SK-N-SH (cell line): ENCODE measurements at regions not wholly inside any gene's neighbourhood (a gene's known extent, or its start where the extent isn't known, plus 50 kb on each side); places are given as distances from the start of the nearest gene placed in this dataset.
"Not testable (repeated sequence)": the region's sequence is repeated elsewhere in the genome, so short reads cannot be mapped to it uniquely, and the experiment has no call there.

Experiments used
- CTCF ChIA-PET: fragments of 300-600, 350-600 bp; formaldehyde crosslinking; extraction: SDS; loops from one replicate; lab custom pipeline; 2021; lab: Yijun Ruan, JAX
- POLR2A ChIA-PET: fragments of 350-600 bp; sonication (Branson Sonifier 250); formaldehyde crosslinking; extraction: SDS; loops from one replicate; lab custom pipeline; 2020; ENCODE audit warnings: antibody characterized with exemption, inconsistent platforms; lab: Yijun Ruan, JAX
- DNase-seq: peaks from one replicate; pipeline ENCODE4 v3.0.0; 2012
- H2AFZ ChIP-seq: fragments of 200-600 bp; sonication (generic); 2 replicates; pipeline ENCODE4 v1.8.1; 2016; ENCODE audit warnings: antibody characterized with exemption, mild to moderate bottlenecking, low read depth
- H3F3A ChIP-seq: fragments of 200-600 bp; sonication (generic); replicated peaks from 2 replicates; pipeline ENCODE3; 2016; ENCODE audit warnings: antibody characterized with exemption, mild to moderate bottlenecking; ENCODE audit not compliant: insufficient read depth
- H3K27ac ChIP-seq, 2 experiments: fragments of 200-500 bp in 1 of 2; fragments of 200-600 bp in 1 of 2; sonication (Bioruptor generic) in 1 of 2; sonication (generic), shearing (Covaris generic) in 1 of 2; 2 replicates each; pipeline versions ENCODE4 v1.5.1 to v1.6.1; 2014 to 2016; ENCODE audit warnings: low read depth in 2 of 2, inconsistent platforms in 1 of 2, low read length in 1 of 2, mild to moderate bottlenecking in 1 of 2, mixed read lengths in 1 of 2
- H3K27me3 ChIP-seq: fragments of 200-600 bp; sonication (generic), shearing (Covaris generic); 2 replicates; pipeline ENCODE4 v1.6.1; 2016; ENCODE audit warnings: mixed run types; ENCODE audit not compliant: insufficient read depth
- H3K36me3 ChIP-seq, 2 experiments: fragments of 200-500 bp in 1 of 2; fragments of 200-600 bp in 1 of 2; sonication (Bioruptor generic) in 1 of 2; sonication (generic) in 1 of 2; replicated peaks in 1 of 2; 2 replicates each; pipeline versions ENCODE3 to v1.5.1; 2014 to 2016; ENCODE audit warnings: low read length in 1 of 2, mild to moderate bottlenecking in 1 of 2; ENCODE audit not compliant: insufficient read depth in 2 of 2, control insufficient read depth in 1 of 2
- H3K4me1 ChIP-seq, 2 experiments: fragments of 200-500 bp in 1 of 2; fragments of 200-600 bp in 1 of 2; sonication (Bioruptor generic) in 1 of 2; sonication (generic), shearing (Covaris generic) in 1 of 2; 2 replicates each; pipeline versions ENCODE4 v1.5.1 to v1.6.1; 2014 to 2016; ENCODE audit warnings: low read depth in 1 of 2, low read length in 1 of 2, mixed run types in 1 of 2; ENCODE audit not compliant: insufficient read depth in 2 of 2, control insufficient read depth in 1 of 2
- H3K4me2 ChIP-seq: fragments of 200-600 bp; sonication (generic), shearing (Covaris generic); 2 replicates; pipeline ENCODE4 v1.6.1; 2017; ENCODE audit warnings: mixed run types
- H3K4me3 ChIP-seq, 2 experiments: fragments of 200-500 bp in 1 of 2; fragments of 200-600 bp in 1 of 2; sonication (Bioruptor generic) in 1 of 2; sonication (generic), shearing (Covaris generic) in 1 of 2; 2 replicates each; pipeline versions ENCODE4 v1.5.1 to v1.8.1; 2014 to 2016; ENCODE audit warnings: low read depth in 2 of 2, inconsistent platforms in 1 of 2, low read length in 1 of 2, mild to moderate bottlenecking in 1 of 2, mixed read lengths in 1 of 2, moderate library complexity in 1 of 2
- H3K79me2 ChIP-seq: fragments of 200-600 bp; sonication (generic); 2 replicates; pipeline ENCODE4 v1.8.1; 2017; ENCODE audit warnings: mild to moderate bottlenecking; ENCODE audit not compliant: insufficient read depth
- H3K9ac ChIP-seq: fragments of 200-600 bp; sonication (generic); 2 replicates; pipeline ENCODE4 v1.6.1; 2017; ENCODE audit warnings: mixed run types
- H3K9me2 ChIP-seq: fragments of 200-600 bp; sonication (generic); 2 replicates; pipeline ENCODE4 v1.6.1; 2017; ENCODE audit warnings: mixed run types
- H3K9me3 ChIP-seq: fragments of 200-600 bp; sonication (generic); 2 replicates; pipeline ENCODE4 v1.6.1; 2017; ENCODE audit warnings: mixed run types, mild to moderate bottlenecking, moderate library complexity
- H4K20me1 ChIP-seq: fragments of 200-600 bp; sonication (generic); 2 replicates; pipeline ENCODE4 v1.6.1; 2017; ENCODE audit warnings: mild to moderate bottlenecking, mixed run types; ENCODE audit not compliant: insufficient read depth
- GATA2 ChIP-seq: sonication (generic); formaldehyde crosslinking; IDR thresholded peaks from 2 replicates; pipeline ENCODE4 v1.5.0; 2020; ENCODE audit warnings: mild to moderate bottlenecking, missing genetic modification reagents
- NRF1 ChIP-seq: IDR thresholded peaks from 2 replicates; pipeline ENCODE4 v1.6.1; 2012; ENCODE audit warnings: low read depth, mild to moderate bottlenecking, low read length
- POLR2AphosphoS5 ChIP-seq: IDR thresholded peaks from 2 replicates; pipeline ENCODE4 v1.6.1; 2012; ENCODE audit warnings: low read depth, low read length
- TCF12 ChIP-seq: IDR thresholded peaks from 2 replicates; pipeline ENCODE4 v1.4.0; 2012
- TEAD4 ChIP-seq: IDR thresholded peaks from 2 replicates; pipeline ENCODE4 v1.4.0; 2012; ENCODE audit warnings: mild to moderate bottlenecking, borderline replicate concordance; ENCODE audit not compliant: insufficient read depth
- WGBS: methylation state at CpG from one replicate; pipeline ENCODE4 v1.1.6; 2017; ENCODE audit warnings: low lambda C conversion rate; 5-methylcytosine and 5-hydroxymethylcytosine counted together
- TF ChIP-seq, protein P1 (sequence below): fragments of 150-350 bp; IDR thresholded peaks from 2 replicates; pipeline ENCODE4 v1.6.1; 2017; ENCODE audit warnings: antibody characterized with exemption, low read length, low read depth, borderline replicate concordance
- TF ChIP-seq, protein P2 (sequence below): IDR thresholded peaks from 2 replicates; pipeline ENCODE4 v1.6.1; 2012; ENCODE audit warnings: mild to moderate bottlenecking, low read depth, low read length, moderate library complexity

DNA sequence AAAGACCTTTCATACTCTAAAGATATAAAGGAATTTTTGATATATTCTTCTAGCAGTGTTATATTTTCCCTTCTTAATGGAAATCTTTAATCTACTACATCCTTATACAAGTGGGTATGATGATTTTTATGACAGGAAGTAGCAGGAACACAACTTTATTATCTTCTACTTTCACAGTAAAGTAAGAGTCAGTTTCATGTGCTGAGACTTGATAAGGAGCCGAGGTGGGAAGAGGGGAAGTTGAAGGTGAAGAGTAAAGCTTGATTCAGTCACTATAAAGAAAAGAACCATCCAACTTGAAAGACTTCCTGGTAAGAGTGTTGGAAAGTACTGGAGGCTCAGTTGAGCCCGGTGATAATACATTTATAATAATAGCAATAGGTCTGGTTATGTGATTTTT lies 82.1 kb upstream of the PTH start:
- Histone ChIP-seq H3K27ac (no peak overlapping the region), H3K4me3 (no peak overlapping the region), H3K9me3 (no peaks in the 10 kb centered on the region), H2AFZ (no peak overlapping the region), H3K9ac (no peak overlapping the region), H3K27me3 (no peaks in the 10 kb centered on the region), H3K9me2 (no peaks in the 10 kb centered on the region), H3F3A (no peaks in the 10 kb centered on the region), H3K79me2 (no peaks in the 10 kb centered on the region), H3K4me1 (no peaks in the 10 kb centered on the region), H3K36me3 (no peaks in the 10 kb centered on the region), H3K4me2 (no peak overlapping the region), H4K20me1 (no peaks in the 10 kb centered on the region)
- ChIA-PET POLR2A (no interaction called here), CTCF (no interaction called here)
- WGBS = 0% methylated on average over 2 of the region's 2 CpGs
- no peak for DNase-seq
- no peak for TF ChIP-seq POLR2AphosphoS5
- no peak for TF ChIP-seq NRF1
- TF ChIP-seq, protein P1, sequence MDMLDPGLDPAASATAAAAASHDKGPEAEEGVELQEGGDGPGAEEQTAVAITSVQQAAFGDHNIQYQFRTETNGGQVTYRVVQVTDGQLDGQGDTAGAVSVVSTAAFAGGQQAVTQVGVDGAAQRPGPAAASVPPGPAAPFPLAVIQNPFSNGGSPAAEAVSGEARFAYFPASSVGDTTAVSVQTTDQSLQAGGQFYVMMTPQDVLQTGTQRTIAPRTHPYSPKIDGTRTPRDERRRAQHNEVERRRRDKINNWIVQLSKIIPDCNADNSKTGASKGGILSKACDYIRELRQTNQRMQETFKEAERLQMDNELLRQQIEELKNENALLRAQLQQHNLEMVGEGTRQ = no peak
- TF ChIP-seq TCF12 = no peak

DNA sequence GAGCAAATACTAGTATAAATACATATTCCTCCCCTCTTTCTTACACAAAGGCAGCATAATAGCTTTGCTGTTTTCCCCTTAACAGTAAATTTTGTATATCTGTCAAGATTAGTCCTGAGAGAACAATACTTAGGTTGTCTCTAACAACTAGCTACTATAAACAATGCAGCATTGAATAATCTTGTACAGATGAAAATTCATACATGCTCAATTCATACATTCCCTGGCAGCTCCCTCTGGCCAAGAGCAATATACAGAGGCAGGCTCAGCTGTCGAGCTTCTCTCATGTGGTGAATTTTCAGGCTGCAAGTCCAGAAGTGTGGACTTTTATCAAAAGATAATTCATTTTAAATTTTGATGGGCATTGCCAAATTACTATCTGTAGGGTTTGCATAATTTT lies 81.2 kb upstream of the PTH start:
- WGBS = 0% methylated on average over 1 of the region's 1 CpG
- Histone ChIP-seq H3K79me2 (no peaks in the 10 kb centered on the region), H3K4me3 (no peak overlapping the region), H4K20me1 (no peaks in the 10 kb centered on the region), H3K9me3 (no peaks in the 10 kb centered on the region), H3K4me1 (no peaks in the 10 kb centered on the region), H3F3A (no peaks in the 10 kb centered on the region), H3K9ac (no peak overlapping the region), H3K27ac (no peak overlapping the region), H3K4me2 (no peak overlapping the region), H3K9me2 (no peaks in the 10 kb centered on the region)
- CTCF ChIA-PET = no interaction called here
- no peak for DNase-seq
- POLR2A ChIA-PET = no interaction called here
- no peak for TF ChIP-seq TEAD4
- TF ChIP-seq, all 33 proteins: peak for 0
- H3K36me3 ChIP-seq = no peaks in the 10 kb centered on the region
- no peaks in the 10 kb centered on the region for H3K27me3 ChIP-seq
- H2AFZ ChIP-seq = no peak overlapping the region

DNA sequence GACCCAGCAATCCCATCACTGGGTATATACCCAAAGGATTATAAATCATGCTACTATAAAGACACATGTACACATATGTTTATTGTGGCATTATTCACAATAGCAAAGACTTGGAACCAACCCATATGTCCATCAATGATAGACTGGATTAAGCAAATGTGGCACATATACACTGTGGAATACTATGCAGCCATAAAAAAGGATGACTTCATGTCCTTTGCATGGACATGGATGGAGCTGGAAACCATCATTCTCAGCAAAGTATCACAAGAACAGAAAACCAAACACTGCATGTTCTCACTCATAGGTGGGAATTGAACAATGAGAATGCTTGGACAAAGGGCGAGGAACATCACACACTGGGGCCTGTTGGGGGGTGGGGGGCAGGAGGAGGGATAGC lies 79.6 kb upstream of the PTH start:
- H3K9ac ChIP-seq, H3F3A ChIP-seq, H3K4me3 ChIP-seq, H3K4me1 ChIP-seq, POLR2A ChIA-PET, CTCF ChIA-PET, H3K4me2 ChIP-seq, H4K20me1 ChIP-seq, H3K27me3 ChIP-seq, H3K9me3 ChIP-seq, H3K36me3 ChIP-seq, H3K9me2 ChIP-seq, H3K27ac ChIP-seq, H3K79me2 ChIP-seq, DNase-seq, H2AFZ ChIP-seq: not testable (repeated sequence)
- WGBS = 0% methylated on average over 1 of the region's 1 CpG

DNA sequence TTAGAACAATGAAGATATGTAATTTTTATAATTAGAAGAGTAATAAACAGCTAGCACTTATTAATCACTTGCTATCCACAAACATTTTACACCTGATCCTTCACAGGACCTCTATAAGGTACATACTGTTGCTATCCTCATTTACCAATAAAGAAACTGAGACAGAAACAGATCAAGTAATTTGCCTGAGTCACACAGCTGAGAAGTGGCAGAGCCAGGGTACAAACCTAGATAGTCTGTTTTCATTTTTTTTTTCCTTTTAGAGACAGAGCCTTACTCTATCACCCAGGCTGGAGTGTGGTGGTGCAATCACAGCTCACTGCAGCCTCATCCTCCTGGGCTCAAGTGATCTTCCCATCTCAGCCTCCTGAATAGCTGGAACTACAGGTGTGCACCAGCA lies 71.8 kb upstream of the PTH start:
- Histone ChIP-seq H3K36me3 (no peaks in the 10 kb centered on the region), H3K9ac (no peak overlapping the region), H3F3A (no peaks in the 10 kb centered on the region), H3K79me2 (no peaks in the 10 kb centered on the region), H2AFZ (no peak overlapping the region), H3K4me1 (no peaks in the 10 kb centered on the region), H3K4me2 (no peak overlapping the region), H3K9me3 (no peaks in the 10 kb centered on the region), H4K20me1 (no peaks in the 10 kb centered on the region), H3K27ac (no peak overlapping the region), H3K4me3 (no peak overlapping the region), H3K27me3 (no peaks in the 10 kb centered on the region), H3K9me2 (no peaks in the 10 kb centered on the region)
- TF ChIP-seq, protein P2, sequence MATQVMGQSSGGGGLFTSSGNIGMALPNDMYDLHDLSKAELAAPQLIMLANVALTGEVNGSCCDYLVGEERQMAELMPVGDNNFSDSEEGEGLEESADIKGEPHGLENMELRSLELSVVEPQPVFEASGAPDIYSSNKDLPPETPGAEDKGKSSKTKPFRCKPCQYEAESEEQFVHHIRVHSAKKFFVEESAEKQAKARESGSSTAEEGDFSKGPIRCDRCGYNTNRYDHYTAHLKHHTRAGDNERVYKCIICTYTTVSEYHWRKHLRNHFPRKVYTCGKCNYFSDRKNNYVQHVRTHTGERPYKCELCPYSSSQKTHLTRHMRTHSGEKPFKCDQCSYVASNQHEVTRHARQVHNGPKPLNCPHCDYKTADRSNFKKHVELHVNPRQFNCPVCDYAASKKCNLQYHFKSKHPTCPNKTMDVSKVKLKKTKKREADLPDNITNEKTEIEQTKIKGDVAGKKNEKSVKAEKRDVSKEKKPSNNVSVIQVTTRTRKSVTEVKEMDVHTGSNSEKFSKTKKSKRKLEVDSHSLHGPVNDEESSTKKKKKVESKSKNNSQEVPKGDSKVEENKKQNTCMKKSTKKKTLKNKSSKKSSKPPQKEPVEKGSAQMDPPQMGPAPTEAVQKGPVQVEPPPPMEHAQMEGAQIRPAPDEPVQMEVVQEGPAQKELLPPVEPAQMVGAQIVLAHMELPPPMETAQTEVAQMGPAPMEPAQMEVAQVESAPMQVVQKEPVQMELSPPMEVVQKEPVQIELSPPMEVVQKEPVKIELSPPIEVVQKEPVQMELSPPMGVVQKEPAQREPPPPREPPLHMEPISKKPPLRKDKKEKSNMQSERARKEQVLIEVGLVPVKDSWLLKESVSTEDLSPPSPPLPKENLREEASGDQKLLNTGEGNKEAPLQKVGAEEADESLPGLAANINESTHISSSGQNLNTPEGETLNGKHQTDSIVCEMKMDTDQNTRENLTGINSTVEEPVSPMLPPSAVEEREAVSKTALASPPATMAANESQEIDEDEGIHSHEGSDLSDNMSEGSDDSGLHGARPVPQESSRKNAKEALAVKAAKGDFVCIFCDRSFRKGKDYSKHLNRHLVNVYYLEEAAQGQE = no peak
- TF ChIP-seq GATA2 (CRISPR knock-in tag) = no peak
- no peak for DNase-seq
- POLR2A ChIA-PET = no interaction called here
- CTCF ChIA-PET = interaction anchor here (1.1 to 1.4 kb wide), 2 partner anchors 12 to 205 kb away, joined by 3 read pairs; no protein-coding TSS in a partner anchor
